NCI-H1436 (cell line): ENCODE measurements at regions not wholly inside any gene's neighbourhood (a gene's known extent, or its start where the extent isn't known, plus 50 kb on each side); places are given as distances from the start of the nearest gene placed in this dataset.

ENCODE experiments used
- DNase-seq: peaks from one replicate; lab custom pipeline; 2025; lab: John Stamatoyannopoulos, UW

DNA sequence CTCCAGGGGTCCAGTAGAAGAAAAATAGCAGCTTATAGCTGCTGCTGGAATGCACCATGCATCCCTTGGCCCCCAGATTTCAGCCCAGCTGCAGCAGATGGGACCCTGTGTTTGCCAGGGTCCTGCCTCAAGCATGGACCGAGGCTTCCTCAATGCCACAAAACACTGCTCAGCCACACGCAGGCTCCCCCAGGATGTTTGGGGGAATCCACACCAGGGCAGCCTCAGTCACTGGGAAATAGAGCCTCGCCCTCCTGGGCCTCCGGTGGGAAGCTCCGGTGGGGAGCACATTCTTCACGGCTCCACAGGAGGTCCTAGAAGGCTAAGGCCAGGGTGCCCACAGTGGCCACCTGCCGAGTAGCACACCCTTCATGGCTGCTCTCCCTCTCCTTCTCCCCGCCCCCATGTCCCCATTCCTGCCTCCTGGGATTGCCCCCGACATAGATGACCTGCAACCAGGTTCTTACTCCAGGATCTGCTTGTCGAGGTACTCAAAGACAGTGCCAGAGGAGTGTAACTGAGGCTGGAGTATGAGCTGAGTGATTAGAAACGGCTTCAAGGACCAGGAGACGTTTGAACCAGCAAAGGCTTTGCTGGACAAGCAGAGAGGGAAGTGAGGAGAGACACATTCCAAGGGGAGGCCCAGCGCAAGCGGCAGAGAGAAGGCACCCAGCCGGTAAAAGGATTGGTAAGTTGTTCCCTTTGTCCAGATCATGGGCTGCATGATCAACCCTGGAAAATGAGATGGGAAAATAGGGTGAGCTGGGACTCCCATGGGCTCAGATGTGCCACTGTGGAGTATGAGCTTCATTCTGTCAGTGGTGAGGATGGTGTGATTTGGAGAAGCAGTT is 110.7 kb upstream of the UQCRFS1 start:
- no peak for DNase-seq

GRCh38 chr19:29324291-29324680 is 111.3 kb upstream of the UQCRFS1 start:
- DNase-seq = no peak

- DNase-seq = no peak
These were observed 111.8 kb upstream of the UQCRFS1 start for GRCh38 chr19:29324717-29325116.

GRCh38 chr19:29325241-29325975 is 112.5 kb upstream of the UQCRFS1 start:
- no peak for DNase-seq

DNA sequence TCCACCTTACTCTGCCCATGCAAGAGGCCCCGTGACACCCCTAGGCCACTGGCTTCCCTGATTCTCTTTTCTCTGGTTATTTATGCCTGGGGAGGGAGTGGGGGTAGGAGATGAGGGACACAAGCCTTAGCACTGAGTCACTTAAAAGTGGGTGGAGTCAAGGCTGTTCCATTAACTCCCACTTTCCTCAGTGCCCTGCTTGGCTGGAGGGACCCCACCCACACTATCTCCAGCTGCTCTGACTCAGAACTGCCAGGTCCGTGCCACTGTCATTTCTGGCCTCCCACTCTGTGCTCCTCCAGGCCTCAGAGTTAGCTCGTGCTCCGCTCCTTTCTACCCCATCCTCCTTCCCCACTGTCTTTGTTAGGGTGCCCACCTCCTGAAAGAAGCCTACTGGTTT is 113.4 kb upstream of the UQCRFS1 start:
- DNase-seq = no peak

DNA sequence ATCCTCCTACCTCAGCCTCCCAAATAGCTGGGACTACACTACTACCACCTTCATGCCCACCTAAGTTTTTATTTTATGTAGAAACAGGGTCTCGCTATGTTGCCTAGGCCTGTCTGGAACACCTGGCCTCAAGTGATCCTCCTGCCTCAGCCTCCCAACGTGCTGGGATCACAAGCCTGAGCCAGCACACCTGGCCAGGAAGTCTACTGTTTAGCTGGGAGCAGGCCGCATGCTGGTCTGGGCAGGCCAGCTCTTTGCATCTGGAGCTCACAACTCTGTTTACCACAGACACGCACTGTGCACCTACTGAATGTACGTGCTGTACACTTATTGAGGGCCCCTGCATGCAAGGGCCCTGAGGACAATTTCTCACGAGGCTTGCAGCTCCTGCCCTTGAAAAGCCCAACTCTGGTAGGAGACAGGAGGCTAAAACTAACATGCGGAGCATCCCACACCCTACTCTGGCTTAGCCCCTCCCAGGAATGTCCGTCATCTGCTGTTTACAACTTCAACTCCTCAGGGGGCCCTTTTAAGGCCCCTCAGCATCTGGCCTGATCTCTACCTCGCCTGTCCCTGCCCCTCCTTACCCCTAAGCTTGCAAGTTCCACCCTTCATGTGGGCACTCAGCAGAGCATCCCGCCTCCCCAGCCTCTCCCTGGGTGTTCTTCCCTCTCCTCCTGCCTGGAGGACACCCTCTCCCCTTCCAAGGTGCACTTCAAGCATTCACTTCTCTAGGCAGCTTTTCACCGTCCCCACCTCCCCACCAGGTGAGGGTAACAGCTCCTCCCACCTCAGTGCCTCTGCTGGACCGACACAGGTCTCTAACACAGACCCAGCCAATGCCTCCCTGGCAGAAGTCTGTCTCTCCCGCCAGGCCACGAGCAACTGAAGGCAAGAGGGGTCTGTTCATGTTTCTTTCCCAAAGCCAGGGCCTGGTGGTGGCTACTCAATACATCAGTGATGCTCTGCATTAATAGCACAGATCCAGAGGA is 114.2 kb upstream of the UQCRFS1 start:
- DNase-seq = no peak

DNA sequence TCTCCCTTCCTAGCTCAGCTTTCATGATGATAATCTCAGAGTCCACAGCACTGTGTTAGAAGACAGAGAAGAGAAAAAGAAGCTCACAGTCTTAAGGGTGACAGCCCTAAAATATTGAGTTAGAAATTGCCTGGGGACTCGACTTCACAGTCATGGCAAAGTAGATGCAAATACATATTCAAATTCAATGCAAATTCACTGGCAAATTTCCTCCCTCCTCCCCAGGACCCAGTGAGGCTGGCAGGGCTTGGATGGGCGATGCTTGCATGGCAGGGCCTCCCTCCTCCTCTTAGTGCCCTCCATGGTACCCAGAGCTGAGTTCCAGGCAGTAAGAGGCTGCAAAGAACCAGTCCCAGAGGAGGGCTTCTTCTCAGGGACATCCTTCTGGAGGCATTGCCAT is 115.6 kb upstream of the UQCRFS1 start:
- DNase-seq = no peak

- no peak for DNase-seq
These were observed 116.6 kb upstream of the UQCRFS1 start for GRCh38 chr19:29329460-29330134.

GRCh38 chr19:29336425-29336824 is 123.5 kb upstream of the UQCRFS1 start:
- no peak for DNase-seq

DNA sequence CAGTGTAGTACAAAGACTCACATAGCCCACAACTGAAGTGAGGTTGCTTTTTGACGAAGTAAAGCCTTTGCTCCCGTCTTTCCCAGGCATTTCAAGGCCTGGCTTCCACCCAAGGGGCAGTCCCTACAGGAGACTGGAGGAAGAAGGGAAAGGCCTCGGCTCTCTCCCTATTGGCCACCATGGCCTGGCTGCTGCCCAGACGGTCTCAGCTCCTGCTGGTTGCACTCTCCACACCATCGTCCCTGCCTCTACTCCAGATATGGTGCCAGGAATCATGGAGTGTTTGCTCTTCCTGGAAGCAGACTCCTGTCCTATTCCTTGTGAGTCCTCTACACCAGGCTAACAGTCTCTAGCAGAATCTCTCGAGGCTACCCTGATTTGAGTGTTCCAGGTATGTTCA is 124.1 kb upstream of the UQCRFS1 start:
- no peak for DNase-seq

DNA sequence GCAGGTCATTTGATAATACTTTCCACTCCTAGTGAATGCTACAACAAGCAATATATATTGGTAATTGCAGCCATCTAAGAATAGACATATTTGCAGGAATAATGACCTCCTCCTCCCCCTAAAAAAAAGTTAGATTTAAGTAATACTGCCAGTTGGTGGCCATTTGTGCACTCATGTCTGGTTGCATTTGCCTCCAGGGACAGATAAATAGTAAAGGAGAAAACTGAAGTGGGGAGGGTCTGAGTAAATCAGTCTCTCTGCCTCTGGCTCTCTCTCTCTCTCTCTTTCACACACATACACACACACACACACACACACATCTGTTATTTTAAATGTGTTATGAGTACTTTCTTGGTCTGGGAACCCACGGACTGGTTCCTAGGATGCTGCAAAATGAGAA is 125.5 kb upstream of the UQCRFS1 start:
- no peak for DNase-seq

GRCh38 chr19:29342721-29343120 is 129.8 kb upstream of the UQCRFS1 start:
- DNase-seq = no peak

- no peak for DNase-seq
These were observed 151.3 kb upstream of the UQCRFS1 start for GRCh38 chr19:29364224-29364726.

DNA sequence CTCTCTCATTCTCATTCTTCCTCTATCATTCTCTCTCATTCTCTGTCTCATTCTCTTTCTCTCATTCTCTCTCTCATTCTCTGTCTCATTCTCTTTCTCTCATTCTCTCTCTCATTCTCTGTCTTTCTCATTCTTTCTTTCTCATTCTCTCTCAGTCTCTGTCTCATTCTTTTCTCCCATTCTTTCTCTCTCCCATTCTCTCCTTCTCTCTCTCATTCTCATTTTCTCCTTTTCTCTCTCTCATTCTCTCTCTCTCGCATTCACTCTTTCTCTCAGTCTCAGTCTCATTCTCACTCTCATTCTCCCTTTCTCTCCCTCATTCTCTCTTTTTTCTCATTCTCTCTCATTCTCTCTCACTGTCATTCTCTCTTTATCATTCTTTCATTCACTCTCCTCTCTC is 152.0 kb upstream of the UQCRFS1 start:
- no peak for DNase-seq

GRCh38 chr19:29365836-29366417 is 153.0 kb upstream of the UQCRFS1 start:
- DNase-seq = no peak

DNA sequence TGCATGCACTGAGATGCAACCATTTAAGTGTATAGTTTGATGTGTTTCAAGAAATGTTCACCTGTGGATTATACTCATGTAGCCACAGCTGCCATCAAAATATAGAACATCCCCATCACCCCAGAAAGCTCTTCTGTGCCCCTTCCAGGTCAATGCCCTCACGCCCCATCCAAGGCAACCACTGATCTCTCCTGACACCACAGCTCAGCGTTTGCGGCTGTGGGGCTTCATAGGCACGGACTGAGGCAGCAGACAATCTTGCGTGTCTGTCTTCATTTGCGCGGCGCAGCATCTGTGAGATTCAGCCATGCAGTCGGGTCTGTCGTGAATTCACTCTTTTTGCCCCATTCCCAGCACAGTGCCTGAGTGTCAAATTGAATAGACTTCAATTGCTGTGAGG is 153.8 kb upstream of the UQCRFS1 start:
- DNase-seq = no peak

- no peak for DNase-seq
These were observed 154.9 kb upstream of the UQCRFS1 start for GRCh38 chr19:29367791-29368222.

GRCh38 chr19:29370276-29370675 is 155.5 kb upstream of the VSTM2B start:
- DNase-seq = no peak

DNA sequence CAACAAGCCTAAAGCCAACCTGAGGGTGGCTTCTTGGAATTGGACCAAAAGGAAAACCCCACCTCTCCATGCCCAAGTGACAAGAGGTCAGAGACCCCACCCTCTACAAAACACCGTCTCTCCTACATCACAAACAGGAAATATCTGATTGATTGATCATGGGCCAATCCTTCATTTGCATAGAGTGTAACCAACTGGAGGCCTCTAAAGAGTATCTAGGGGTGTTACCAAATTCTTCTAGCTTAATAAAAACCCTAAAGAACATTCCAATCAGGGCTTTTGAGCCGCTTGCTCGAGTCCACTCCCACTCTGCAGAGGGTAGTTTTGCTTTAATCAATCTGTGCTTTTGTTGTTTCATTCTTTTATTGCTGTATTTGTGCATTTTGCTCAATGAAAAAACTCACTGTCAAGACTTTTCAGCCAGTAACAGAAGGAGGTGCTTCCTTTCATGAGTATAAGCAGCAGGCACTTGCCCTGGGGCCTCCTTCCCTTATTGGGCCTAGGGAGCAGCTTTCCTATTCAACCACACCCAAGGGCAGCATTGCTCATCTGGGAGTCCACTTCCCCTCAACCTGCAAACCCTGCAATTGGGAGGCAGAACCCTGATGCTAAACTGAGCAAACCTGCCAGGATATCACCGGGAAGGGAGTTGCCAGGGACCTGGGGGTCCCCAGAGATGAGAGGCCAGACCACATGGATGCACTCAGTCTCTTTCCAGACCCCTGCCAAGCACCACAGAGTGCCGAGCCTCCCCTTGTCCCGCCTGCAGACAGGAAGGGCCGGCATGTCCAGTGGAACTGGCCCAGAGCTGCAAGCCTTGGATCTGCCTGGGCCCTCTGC is 154.3 kb upstream of the VSTM2B start:
- no peak for DNase-seq

GRCh38 chr19:29372091-29372415 is 153.7 kb upstream of the VSTM2B start:
- DNase-seq = no peak
